ENCODE measurements at regions not wholly inside any gene's neighbourhood (a gene's known extent, or its start where the extent isn't known, plus 50 kb on each side); places are given as distances from the start of the nearest gene placed in this dataset.
A peak's percentile ranks its signal among the peaks of the same experiment; 100 is the strongest.
"Not testable (repeated sequence)": the region's sequence is repeated elsewhere in the genome, so short reads cannot be mapped to it uniquely, and the experiment has no call there.

- POLR2A ChIA-PET, result no interaction called here
- no peak overlapping the region for H3K27ac ChIP-seq (ENCODE audit: low read length)
These were observed 110.9 kb downstream of the NAB1 start for GRCh38 chr2:190759749-190760213.

DNA sequence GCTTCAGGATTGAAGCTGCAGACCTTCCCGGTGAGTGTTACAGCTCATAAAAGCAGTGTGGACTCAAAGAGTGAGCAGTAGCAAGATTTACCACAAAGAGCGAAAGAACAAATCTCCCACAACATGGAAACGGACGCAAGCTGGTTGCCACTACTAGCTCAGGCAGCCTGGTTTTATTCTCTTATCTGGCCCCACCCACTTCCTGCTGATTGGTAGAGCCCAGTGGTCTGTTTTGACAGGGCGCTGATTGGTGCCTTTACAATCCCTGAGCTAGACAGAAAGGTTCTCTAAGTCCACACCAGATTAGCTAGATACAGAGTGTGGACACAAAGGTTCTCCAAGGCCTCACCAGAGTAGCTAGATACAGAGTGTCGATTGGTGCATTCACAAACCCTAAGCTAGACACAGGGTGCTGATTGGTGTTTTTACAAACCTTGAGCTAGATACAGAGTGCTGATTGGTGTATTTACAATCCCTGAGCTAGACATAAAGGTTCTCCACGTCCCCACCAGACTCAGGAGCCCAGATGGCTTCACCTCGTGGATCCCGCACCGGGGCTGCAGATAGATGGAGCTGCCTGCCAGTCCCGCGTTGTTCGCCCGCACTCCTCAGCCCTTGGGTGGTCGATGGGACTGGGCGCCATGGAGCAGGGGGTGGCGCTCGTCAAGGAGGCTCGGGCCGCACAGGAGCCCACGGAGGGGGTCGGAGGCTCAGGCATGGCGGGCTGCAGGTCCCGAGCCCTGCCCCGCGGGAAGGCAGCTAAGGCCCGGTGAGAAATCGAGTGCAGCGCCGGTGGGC lies 111.7 kb downstream of the NAB1 start:
- H3K9me3 ChIP-seq (ENCODE audit: control insufficient read depth, insufficient read depth, low read depth, low read length); DNase-seq (ENCODE audit: low read depth, low spot score); intact Hi-C loops (cut with micrococcal nuclease; ENCODE audit: unreplicated experiment); H3K27ac ChIP-seq (ENCODE audit: low read length); H3K27me3 ChIP-seq (ENCODE audit: control insufficient read depth, insufficient read depth, low read length); CTCF ChIA-PET; H3K36me3 ChIP-seq (ENCODE audit: control insufficient read depth, insufficient read depth, low read length); BruUV-seq (replicated peaks); H3K4me1 ChIP-seq (ENCODE audit: control insufficient read depth, insufficient read depth, low read length); H3K4me3 ChIP-seq (ENCODE audit: low read depth in 2 of 2, low read length in 2 of 2); POLR2A ChIA-PET; ATAC-seq; in situ Hi-C loops (cut with HindIII; ENCODE audit: low pct_unique_long_range_greater_than_20kb, low sequenced_read_pairs): not testable (repeated sequence)

More at GRCh38 chr2:190759749-190760213, 110.9 kb downstream of the NAB1 start:
- BruUV-seq (replicated peaks), result no TSS peak
- DNase-seq (ENCODE audit: low read depth, low spot score) (peak; percentile 7), ATAC-seq (no peak)
- no peak for TF ChIP-seq POLR2AphosphoS5 (IDR thresholded peaks at IDR 0.05; ENCODE audit: low read depth, low read length)
- no peak for TF ChIP-seq REST (IDR thresholded peaks at IDR 0.05; ENCODE audit: insufficient read depth in 1 of 2, low read depth in 2 of 2, low read length in 1 of 2)
- TF ChIP-seq TCF7L2 (IDR thresholded peaks at IDR 0.05; ENCODE audit: low read depth, low read length), result no peak
- no peak for TF ChIP-seq SIN3A (IDR thresholded peaks at IDR 0.05; ENCODE audit: borderline replicate concordance, insufficient read depth, low read depth, low read length)
- TF ChIP-seq CTCF (IDR thresholded peaks at IDR 0.05), result no peak
- in situ Hi-C loops (cut with HindIII; ENCODE audit: low pct_unique_long_range_greater_than_20kb, low sequenced_read_pairs), result no loop called here
- intact Hi-C loops (cut with micrococcal nuclease; ENCODE audit: unreplicated experiment), result no loop called here
- H3K4me1 ChIP-seq (ENCODE audit: control insufficient read depth, insufficient read depth, low read length), result no peaks in the 10 kb centered on the region
- no peaks in the 10 kb centered on the region for H3K36me3 ChIP-seq (ENCODE audit: control insufficient read depth, insufficient read depth, low read length)
- no peaks in the 10 kb centered on the region for H3K9me3 ChIP-seq (ENCODE audit: control insufficient read depth, insufficient read depth, low read depth, low read length)
- H3K27me3 ChIP-seq (ENCODE audit: control insufficient read depth, insufficient read depth, low read length), result no peaks in the 10 kb centered on the region; the same call in 1 of the 2 replicates
- H3K4me3 ChIP-seq (ENCODE audit: low read depth in 2 of 2, low read length in 2 of 2), result no peak overlapping the region
- CTCF ChIA-PET, result no interaction called here

GRCh38 chr2:190761216-190761615 lies 112.3 kb downstream of the NAB1 start:
- H3K4me1 ChIP-seq (ENCODE audit: control insufficient read depth, insufficient read depth, low read length); H3K4me3 ChIP-seq (ENCODE audit: low read depth in 2 of 2, low read length in 2 of 2); H3K27me3 ChIP-seq (ENCODE audit: control insufficient read depth, insufficient read depth, low read length); in situ Hi-C loops (cut with HindIII; ENCODE audit: low pct_unique_long_range_greater_than_20kb, low sequenced_read_pairs); H3K9me3 ChIP-seq (ENCODE audit: control insufficient read depth, insufficient read depth, low read depth, low read length); intact Hi-C loops (cut with micrococcal nuclease; ENCODE audit: unreplicated experiment); DNase-seq (ENCODE audit: low read depth, low spot score); BruUV-seq (replicated peaks); POLR2A ChIA-PET; H3K36me3 ChIP-seq (ENCODE audit: control insufficient read depth, insufficient read depth, low read length); CTCF ChIA-PET; H3K27ac ChIP-seq (ENCODE audit: low read length); ATAC-seq: not testable (repeated sequence)

Measured in Panc1 (cell line).